HCT116 (cell line): ENCODE measurements at regions not wholly inside any gene's neighbourhood (a gene's known extent, or its start where the extent isn't known, plus 50 kb on each side); places are given as distances from the start of the nearest gene placed in this dataset.

ENCODE experiments used
- ATAC-seq: fragments of 200-7000 bp; cut with Tn5 transposase; 2 replicates; pipeline ENCODE4 v1.9.1; 2020; ENCODE audit warnings: mild to moderate bottlenecking, moderate library complexity
- BruUV-seq: library from RNA; stranded (reverse); fragments of 400-500 nt; replicated peaks from 2 replicates; lab custom pipeline; 2021; lab: Mats Ljungman, UMichigan
- CTCF ChIA-PET: fragments of 300-600 bp; sonication (Branson Sonifier 250); formaldehyde crosslinking; loops from one replicate; lab custom pipeline; 2021; ENCODE audit warnings: antibody characterized with exemption; lab: Charles Lee
- POLR2A ChIA-PET: fragments of 300-600, 350-600 bp; sonication (Branson Sonifier 250); formaldehyde crosslinking; loops from one replicate; lab custom pipeline; 2021; ENCODE audit warnings: antibody characterized with exemption; lab: Charles Lee
- RAD21 ChIA-PET, 2 experiments: fragments of 300-600 bp; sonication (Branson Sonifier 250); formaldehyde crosslinking; loops; one replicate each; lab custom pipeline; 2023; ENCODE audit warnings: low total read pairs in 2 of 2; ENCODE audit not compliant: uncharacterized antibody in 2 of 2, unreplicated experiment in 2 of 2, low non-redundant PET in 1 of 2; lab: Charles Lee
- DNase-seq: peaks from one replicate; pipeline ENCODE4 v3.0.0-alpha.2; 2010; ENCODE audit warnings: low read depth, low spot score
- H2AFZ ChIP-seq: fragments of 200-600 bp; shearing (Covaris generic), sonication (generic); 2 replicates; pipeline ENCODE4 v1.6.1; 2017; ENCODE audit warnings: low read depth, mixed run types, mixed read lengths, antibody characterized with exemption, low read length; ENCODE audit not compliant: poor library complexity, severe bottlenecking
- H3K27ac ChIP-seq: 2 replicates; pipeline ENCODE4 v1.5.1; 2012; ENCODE audit warnings: low read depth, low read length
- H3K27me3 ChIP-seq: fragments of 200-600 bp; sonication (generic); 2 replicates; pipeline ENCODE4 v1.6.1; 2016; ENCODE audit warnings: mixed run types, low read length, mixed read lengths; ENCODE audit not compliant: insufficient read depth
- H3K36me3 ChIP-seq, 2 experiments: fragments of 200-500 bp in 1 of 2; fragments of 200-600 bp in 1 of 2; sonication (Bioruptor generic) in 1 of 2; sonication (generic) in 1 of 2; 2 replicates each; pipeline versions ENCODE4 v1.5.1 to v1.6.1; 2014 to 2016; ENCODE audit warnings: low read length in 2 of 2, inconsistent platforms in 1 of 2, mixed read lengths in 1 of 2, mixed run types in 1 of 2; ENCODE audit not compliant: insufficient read depth in 2 of 2, control insufficient read depth in 1 of 2
- H3K4me1 ChIP-seq, 2 experiments: fragments of 200-600 bp in 1 of 2; sonication (generic) in 1 of 2; 2 replicates each; pipeline versions ENCODE4 v1.5.1 to v1.6.1; 2012 to 2017; ENCODE audit warnings: low read length in 2 of 2, inconsistent platforms in 1 of 2, mild to moderate bottlenecking in 1 of 2, mixed read lengths in 1 of 2, mixed run types in 1 of 2, moderate library complexity in 1 of 2; ENCODE audit not compliant: insufficient read depth in 2 of 2, control insufficient read depth in 1 of 2
- H3K4me2 ChIP-seq: fragments of 200-600 bp; sonication (generic); 2 replicates; pipeline ENCODE4 v1.6.1; 2017; ENCODE audit warnings: mixed run types, low read length, mixed read lengths
- H3K4me3 ChIP-seq, 2 experiments: fragments of 200-600 bp in 1 of 2; sonication (generic) in 1 of 2; replicated peaks in 1 of 2; 2 replicates each; pipeline ENCODE4 v1.5.1; 2011 to 2016; ENCODE audit warnings: low read length in 2 of 2, control low read depth in 1 of 2, low read depth in 1 of 2, mild to moderate bottlenecking in 1 of 2, mixed read lengths in 1 of 2, mixed run types in 1 of 2
- H3K79me2 ChIP-seq: fragments of 200-600 bp; sonication (generic); 2 replicates; pipeline ENCODE4 v1.6.1; 2017; ENCODE audit warnings: mild to moderate bottlenecking, mixed run types, low read length, moderate library complexity, mixed read lengths; ENCODE audit not compliant: insufficient read depth
- H3K9ac ChIP-seq: fragments of 200-600 bp; sonication (generic); 2 replicates; pipeline ENCODE4 v1.6.1; 2016; ENCODE audit warnings: low read length, mixed read lengths
- H3K9me2 ChIP-seq: fragments of 200-600 bp; sonication (generic), shearing (Covaris generic); 2 replicates; pipeline ENCODE4 v1.6.1; 2017; ENCODE audit warnings: mixed run types, mild to moderate bottlenecking, moderate library complexity; ENCODE audit not compliant: insufficient read depth
- H3K9me3 ChIP-seq, 2 experiments: fragments of 200-500 bp in 1 of 2; fragments of 200-600 bp in 1 of 2; sonication (Bioruptor generic) in 1 of 2; sonication (generic) in 1 of 2; 2 replicates each; pipeline ENCODE4 v1.6.1; 2014 to 2017; ENCODE audit warnings: low read length in 2 of 2, mixed read lengths in 2 of 2, inconsistent platforms in 1 of 2, low read depth in 1 of 2, mild to moderate bottlenecking in 1 of 2, mixed run types in 1 of 2, moderate library complexity in 1 of 2; ENCODE audit not compliant: control insufficient read depth in 1 of 2, insufficient read depth in 1 of 2
- H4K20me1 ChIP-seq: fragments of 200-600 bp; sonication (generic), shearing (Covaris generic); 2 replicates; pipeline ENCODE4 v1.6.1; 2017; ENCODE audit warnings: mixed run types, mild to moderate bottlenecking, moderate library complexity; ENCODE audit not compliant: insufficient read depth
- CEBPB ChIP-seq: IDR thresholded peaks from 2 replicates; pipeline ENCODE4 v1.6.1; 2012; ENCODE audit warnings: low read depth
- CTCF ChIP-seq, 3 experiments: fragments of 200-600 bp in 1 of 3; sonication (generic) in 1 of 3; IDR thresholded peaks in 2 of 3; conservative IDR thresholded peaks in 1 of 3; 2 replicates each; pipeline ENCODE4 v1.5.1; 2012 to 2017; ENCODE audit warnings: low read depth in 2 of 3, low read length in 2 of 3, antibody characterized with exemption in 1 of 3, borderline replicate concordance in 1 of 3, control low read depth in 1 of 3, mild to moderate bottlenecking in 1 of 3, mixed read lengths in 1 of 3, mixed run types in 1 of 3, moderate library complexity in 1 of 3; ENCODE audit not compliant: insufficient read depth in 1 of 3
- MAX ChIP-seq: IDR thresholded peaks from 2 replicates; pipeline ENCODE4 v1.6.1; 2012
- POLR2AphosphoS5 ChIP-seq: IDR thresholded peaks from 2 replicates; pipeline ENCODE4 v1.6.1; 2011; ENCODE audit warnings: mild to moderate bottlenecking, low read depth, low read length, moderate library complexity
- RAD21 ChIP-seq: IDR thresholded peaks from 2 replicates; pipeline ENCODE4 v1.6.1; 2012; ENCODE audit warnings: low read depth, mild to moderate bottlenecking
- SIN3A ChIP-seq: IDR thresholded peaks from 2 replicates; pipeline ENCODE4 v1.6.1; 2012; ENCODE audit warnings: low read depth
- SRF ChIP-seq: IDR thresholded peaks from 2 replicates; pipeline ENCODE4 v1.6.1; 2012; ENCODE audit warnings: low read depth
- YY1 ChIP-seq: IDR thresholded peaks from 2 replicates; pipeline ENCODE4 v1.6.1; 2011; ENCODE audit warnings: low read length, low read depth, moderate library complexity, mild to moderate bottlenecking; ENCODE audit not compliant: insufficient replicate concordance; ENCODE audit errors: extremely low read depth
- ZBTB33 ChIP-seq: IDR thresholded peaks from 2 replicates; pipeline ENCODE4 v1.6.1; 2011; ENCODE audit warnings: mild to moderate bottlenecking, low read length, moderate library complexity; ENCODE audit not compliant: insufficient replicate concordance; ENCODE audit errors: extremely low read depth
- ZNF274 ChIP-seq: fragments of 200-500 bp; sonication (Bioruptor generic); IDR thresholded peaks from 2 replicates; pipeline ENCODE4 v1.6.1; 2014; ENCODE audit warnings: mild to moderate bottlenecking, low read depth, low read length, inconsistent platforms
- intact Hi-C: fragments of 100-400 bp; cut with micrococcal nuclease; formaldehyde crosslinking; loops from 2 replicates; pipeline ENCODE4 v1.10.0; 2022

- H3K4me2 ChIP-seq, result no peak overlapping the region
- TF ChIP-seq RAD21, result no peak
- TF ChIP-seq ZNF274, result no peak
- TF ChIP-seq SIN3A, result no peak
- no peak for TF ChIP-seq SRF
- no peak for TF ChIP-seq CEBPB
- TF ChIP-seq MAX, result no peak
- TF ChIP-seq YY1, result no peak
- no peak for TF ChIP-seq CTCF (IDR thresholded peaks at IDR 0.05 in 2 of 3, conservative IDR thresholded peaks at IDR 0.05 in 1 of 3; ENCODE audit: borderline replicate concordance in 1 of 3, insufficient read depth in 1 of 3, low read depth in 2 of 3, low read length in 2 of 3)
- TF ChIP-seq ZBTB33, result no peak
- no peak for TF ChIP-seq POLR2AphosphoS5
- H3K27ac ChIP-seq, result no peak overlapping the region
- DNase-seq (no peak), ATAC-seq (no peak)
- no peaks in the 10 kb centered on the region for H3K36me3 ChIP-seq
- BruUV-seq, result no TSS peak
- H2AFZ ChIP-seq, result no peak overlapping the region
- H3K79me2 ChIP-seq, result no peaks in the 10 kb centered on the region
- H3K27me3 ChIP-seq, result no peaks in the 10 kb centered on the region; the same call in 1 of the 2 replicates
- ChIA-PET RAD21 (no interaction called here), POLR2A (no interaction called here), CTCF (no interaction called here)
- no peaks in the 10 kb centered on the region for H3K9me3 ChIP-seq
- no peaks in the 10 kb centered on the region for H4K20me1 ChIP-seq
- H3K9ac ChIP-seq, result no peak overlapping the region
- peaks cover 0 to 18% of the 10 kb centered on the region in 2 experiments; a peak in 2 of 4 replicates for H3K4me1 ChIP-seq
- H3K9me2 ChIP-seq, result no peaks in the 10 kb centered on the region
- H3K4me3 ChIP-seq, result no peak overlapping the region
- intact Hi-C loops, result no loop called here
Measured at GRCh38 chr3:177833332-177833731, 636.0 kb upstream of the TBL1XR1 start.
